ENCODE measurements at regions not wholly inside any gene's neighbourhood (a gene's known extent, or its start where the extent isn't known, plus 50 kb on each side); places are given as distances from the start of the nearest gene placed in this dataset.

GRCh38 chr15:48028712-48029111 lies 92.1 kb upstream of the SLC24A5 start:
- no peaks in the 10 kb centered on the region for H3K9me3 Mint-ChIP-seq
- peaks cover 12% of the 10 kb centered on the region for H3K27me3 Mint-ChIP-seq (ENCODE audit: low read depth, poor library complexity)
- no peak overlapping the region for H3K27ac Mint-ChIP-seq
- no peaks in the 10 kb centered on the region for H3K36me3 Mint-ChIP-seq (ENCODE audit: low read depth)
- peaks cover 5% of the 10 kb centered on the region for H3K4me1 Mint-ChIP-seq
- H3K4me3 Mint-ChIP-seq, result no peak overlapping the region
- DNase-seq, result no peak
- TF ChIP-seq, protein P1, sequence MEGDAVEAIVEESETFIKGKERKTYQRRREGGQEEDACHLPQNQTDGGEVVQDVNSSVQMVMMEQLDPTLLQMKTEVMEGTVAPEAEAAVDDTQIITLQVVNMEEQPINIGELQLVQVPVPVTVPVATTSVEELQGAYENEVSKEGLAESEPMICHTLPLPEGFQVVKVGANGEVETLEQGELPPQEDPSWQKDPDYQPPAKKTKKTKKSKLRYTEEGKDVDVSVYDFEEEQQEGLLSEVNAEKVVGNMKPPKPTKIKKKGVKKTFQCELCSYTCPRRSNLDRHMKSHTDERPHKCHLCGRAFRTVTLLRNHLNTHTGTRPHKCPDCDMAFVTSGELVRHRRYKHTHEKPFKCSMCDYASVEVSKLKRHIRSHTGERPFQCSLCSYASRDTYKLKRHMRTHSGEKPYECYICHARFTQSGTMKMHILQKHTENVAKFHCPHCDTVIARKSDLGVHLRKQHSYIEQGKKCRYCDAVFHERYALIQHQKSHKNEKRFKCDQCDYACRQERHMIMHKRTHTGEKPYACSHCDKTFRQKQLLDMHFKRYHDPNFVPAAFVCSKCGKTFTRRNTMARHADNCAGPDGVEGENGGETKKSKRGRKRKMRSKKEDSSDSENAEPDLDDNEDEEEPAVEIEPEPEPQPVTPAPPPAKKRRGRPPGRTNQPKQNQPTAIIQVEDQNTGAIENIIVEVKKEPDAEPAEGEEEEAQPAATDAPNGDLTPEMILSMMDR (IDR thresholded peaks at IDR 0.05), result no peak

GRCh38 chr15:48029642-48030041 lies 91.1 kb upstream of the SLC24A5 start:
- TF ChIP-seq, protein P1 (IDR thresholded peaks at IDR 0.05), result no peak
- Mint-ChIP-seq H3K27me3 (ENCODE audit: low read depth, poor library complexity) (peaks cover 12% of the 10 kb centered on the region), H3K4me1 (peaks cover 5% of the 10 kb centered on the region), H3K4me3 (no peak overlapping the region), H3K9me3 (no peaks in the 10 kb centered on the region), H3K27ac (no peak overlapping the region), H3K36me3 (ENCODE audit: low read depth) (no peaks in the 10 kb centered on the region)
- DNase-seq, result no peak

GRCh38 chr15:48031466-48031865 lies 89.3 kb upstream of the SLC24A5 start:
- TF ChIP-seq, protein P1 (IDR thresholded peaks at IDR 0.05), result no peak
- Mint-ChIP-seq H3K27ac (no peak overlapping the region), H3K27me3 (ENCODE audit: low read depth, poor library complexity) (peaks cover 12% of the 10 kb centered on the region), H3K36me3 (ENCODE audit: low read depth) (no peaks in the 10 kb centered on the region), H3K4me3 (no peak overlapping the region), H3K9me3 (no peaks in the 10 kb centered on the region), H3K4me1 (peaks cover 5% of the 10 kb centered on the region)
- no peak for DNase-seq

DNA sequence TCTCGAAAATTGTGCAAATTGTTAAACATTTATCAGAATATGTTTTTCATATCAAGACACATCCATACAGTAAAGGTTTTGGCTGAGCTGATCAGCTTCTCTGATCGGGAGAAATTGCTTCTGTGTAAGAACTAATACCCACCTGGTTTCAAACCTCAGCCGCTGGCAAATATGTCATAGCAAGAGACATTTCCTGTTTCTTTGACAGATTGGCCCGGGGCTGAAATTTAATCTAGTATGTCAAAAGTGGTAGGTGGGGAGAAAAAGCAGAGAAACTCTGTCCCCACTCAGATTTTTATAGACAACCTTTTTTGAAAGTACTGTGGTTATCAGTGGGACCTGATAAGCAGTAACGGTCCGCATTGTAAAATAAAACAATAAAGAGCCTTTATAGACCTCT lies 88.8 kb upstream of the SLC24A5 start:
- Mint-ChIP-seq H3K9me3 (no peaks in the 10 kb centered on the region), H3K4me1 (peaks cover 5% of the 10 kb centered on the region), H3K27ac (no peak overlapping the region), H3K36me3 (ENCODE audit: low read depth) (no peaks in the 10 kb centered on the region), H3K27me3 (ENCODE audit: low read depth, poor library complexity) (peaks cover 10% of the 10 kb centered on the region), H3K4me3 (no peak overlapping the region)
- DNase-seq, result no peak
- TF ChIP-seq, protein P1 (IDR thresholded peaks at IDR 0.05), result no peak

DNA sequence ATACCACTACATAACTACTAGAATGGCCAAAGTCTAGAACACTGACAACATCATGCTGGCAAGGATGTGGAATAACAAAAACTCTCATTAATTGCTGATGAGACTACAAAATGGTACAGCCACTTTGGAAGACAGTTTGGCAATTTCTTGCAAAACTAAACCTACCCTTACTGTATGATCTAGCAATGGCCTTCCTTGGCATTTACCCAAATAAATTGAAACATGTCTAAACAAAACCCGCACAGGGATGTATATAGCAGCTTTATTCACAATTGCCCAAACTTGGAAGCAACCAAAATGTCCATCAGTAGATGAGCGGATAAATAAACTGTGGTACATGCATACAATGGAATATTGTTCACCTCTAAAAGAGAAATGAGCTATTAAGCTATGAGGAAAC lies 87.9 kb upstream of the SLC24A5 start:
- no peaks in the 10 kb centered on the region for H3K9me3 Mint-ChIP-seq
- H3K27ac Mint-ChIP-seq, result no peak overlapping the region
- peaks cover 5% of the 10 kb centered on the region for H3K4me1 Mint-ChIP-seq
- TF ChIP-seq, protein P1 (IDR thresholded peaks at IDR 0.05), result no peak
- H3K27me3 Mint-ChIP-seq (ENCODE audit: low read depth, poor library complexity), result peaks cover 10% of the 10 kb centered on the region
- no peak overlapping the region for H3K4me3 Mint-ChIP-seq
- H3K36me3 Mint-ChIP-seq (ENCODE audit: low read depth), result no peaks in the 10 kb centered on the region
- no peak for DNase-seq

DNA sequence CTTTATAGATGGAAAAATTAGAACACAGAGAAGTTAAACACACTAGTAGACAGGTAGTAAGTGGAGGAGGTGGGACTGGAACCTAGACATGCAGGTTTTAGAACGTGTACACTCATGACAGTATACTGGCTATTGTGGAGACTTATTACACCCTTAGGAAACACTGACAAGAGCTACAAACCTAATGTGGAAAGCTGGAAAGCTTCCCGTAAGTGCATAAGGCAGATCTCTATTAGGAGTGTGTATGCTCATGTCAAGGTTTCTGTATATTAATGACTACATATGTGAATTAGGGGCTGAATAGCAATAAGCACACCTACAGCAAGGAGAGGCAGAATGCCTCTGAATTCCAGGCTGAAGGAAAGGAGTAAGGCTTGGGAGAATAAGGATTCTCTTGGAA lies 82.6 kb upstream of the SLC24A5 start:
- no peak overlapping the region for H3K27ac Mint-ChIP-seq
- no peak overlapping the region for H3K4me3 Mint-ChIP-seq
- no peaks in the 10 kb centered on the region for H3K36me3 Mint-ChIP-seq (ENCODE audit: low read depth)
- H3K4me1 Mint-ChIP-seq, result peaks cover 9% of the 10 kb centered on the region
- H3K27me3 Mint-ChIP-seq (ENCODE audit: low read depth, poor library complexity), result no peaks in the 10 kb centered on the region
- H3K9me3 Mint-ChIP-seq, result no peaks in the 10 kb centered on the region
- DNase-seq, result no peak
- TF ChIP-seq, protein P1 (IDR thresholded peaks at IDR 0.05), result no peak
